ENCODE measurements at regions not wholly inside any gene's neighbourhood (a gene's known extent, or its start where the extent isn't known, plus 50 kb on each side); places are given as distances from the start of the nearest gene placed in this dataset.
"Not testable (repeated sequence)": the region's sequence is repeated elsewhere in the genome, so short reads cannot be mapped to it uniquely, and the experiment has no call there.

DNA sequence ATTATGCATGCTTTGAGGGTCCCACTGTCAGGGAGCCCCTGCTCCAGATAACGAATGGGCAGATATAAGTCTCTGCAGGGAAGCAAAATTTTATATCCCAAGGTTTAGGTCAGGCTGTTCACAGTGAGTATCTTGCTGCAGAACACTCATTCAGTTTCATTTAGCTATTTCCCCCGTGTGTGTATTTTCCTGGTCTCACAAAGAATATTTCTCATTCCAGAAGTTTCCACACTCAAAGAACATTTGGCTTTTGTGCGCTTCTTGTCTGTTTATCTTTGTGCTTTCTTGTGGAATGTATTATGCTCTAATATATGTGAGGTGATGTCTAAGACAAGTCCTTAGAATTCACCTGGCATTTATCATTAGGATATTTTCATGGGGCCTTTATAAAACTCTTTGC lies 140.4 kb upstream of the MMADHC start:
- DNase-seq, result no peak

DNA sequence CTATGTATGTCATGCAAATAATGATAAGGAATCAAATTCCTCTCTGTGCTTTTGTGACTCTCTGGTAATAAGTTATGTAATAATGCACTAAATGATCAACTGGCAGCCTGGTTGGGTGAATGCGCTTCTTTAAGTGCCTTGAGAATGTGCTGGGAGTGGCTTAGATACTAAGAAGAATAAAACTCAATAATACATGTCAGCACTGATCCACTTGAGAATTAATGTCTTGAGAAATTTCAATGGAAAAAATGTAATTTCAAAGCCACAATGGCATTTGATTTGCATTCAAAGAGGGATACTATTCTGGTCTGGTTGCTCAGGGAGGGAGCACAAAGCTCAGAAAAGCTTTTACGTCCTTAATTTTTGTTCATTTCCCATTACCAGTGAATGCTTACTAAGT lies 137.7 kb upstream of the MMADHC start:
- no peak for DNase-seq

DNA sequence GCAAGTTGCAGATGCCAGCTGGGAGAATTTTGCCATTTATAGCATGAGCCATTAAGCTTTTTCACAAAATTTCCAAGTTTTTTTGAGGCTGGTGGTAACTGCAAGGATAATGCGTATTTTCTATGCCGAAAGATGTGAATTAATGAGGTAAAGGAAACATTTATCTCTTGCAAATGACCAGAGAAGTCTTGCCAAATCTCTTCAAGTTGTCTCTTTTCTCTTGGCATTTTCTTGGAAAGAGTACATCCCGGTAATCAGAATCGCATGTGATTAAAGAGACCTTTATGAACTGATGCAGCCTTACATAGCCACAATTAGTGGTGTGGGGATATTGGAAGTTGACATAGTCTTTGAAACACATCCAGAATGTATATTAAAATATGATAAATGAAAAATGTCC lies 136.5 kb upstream of the MMADHC start:
- no peak for DNase-seq

DNA sequence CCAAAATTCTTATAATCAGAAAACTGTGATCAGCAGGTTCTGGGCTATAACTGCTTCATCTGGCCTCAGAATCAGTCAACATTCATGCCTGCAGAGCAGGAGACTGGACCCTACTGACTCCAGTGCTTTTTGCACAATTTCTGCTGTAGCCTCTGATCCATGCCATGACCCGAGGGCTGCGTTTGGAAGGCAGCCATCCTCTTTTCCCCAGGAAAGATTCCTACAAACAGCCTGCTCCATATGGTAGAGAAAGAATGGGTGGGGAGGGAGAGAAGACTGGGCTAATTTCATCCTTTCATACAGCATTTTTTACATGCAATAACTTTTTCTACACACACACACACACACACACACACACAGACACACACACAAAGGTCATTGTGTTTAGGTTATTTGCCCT lies 133.0 kb upstream of the MMADHC start:
- DNase-seq, result no peak

DNA sequence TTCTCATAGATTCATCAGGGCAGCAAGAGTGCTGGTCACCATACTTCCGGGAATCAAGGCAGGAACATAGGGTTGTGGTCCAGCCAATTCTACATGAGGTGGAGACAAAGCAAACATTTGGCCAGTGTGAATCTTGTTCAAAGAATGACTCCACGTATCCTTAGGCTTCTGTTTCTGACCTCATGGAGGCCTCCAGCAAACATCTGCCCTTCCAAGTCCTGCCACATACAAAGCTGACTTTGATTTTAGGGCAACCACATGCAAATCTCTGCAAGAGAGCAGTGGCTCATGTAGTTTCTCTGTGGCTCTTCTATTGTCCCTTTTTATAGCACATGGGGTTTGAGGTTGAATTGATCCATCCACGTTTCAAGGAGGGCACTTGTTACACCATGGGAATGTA lies 132.1 kb upstream of the MMADHC start:
- DNase-seq, result no peak

DNA sequence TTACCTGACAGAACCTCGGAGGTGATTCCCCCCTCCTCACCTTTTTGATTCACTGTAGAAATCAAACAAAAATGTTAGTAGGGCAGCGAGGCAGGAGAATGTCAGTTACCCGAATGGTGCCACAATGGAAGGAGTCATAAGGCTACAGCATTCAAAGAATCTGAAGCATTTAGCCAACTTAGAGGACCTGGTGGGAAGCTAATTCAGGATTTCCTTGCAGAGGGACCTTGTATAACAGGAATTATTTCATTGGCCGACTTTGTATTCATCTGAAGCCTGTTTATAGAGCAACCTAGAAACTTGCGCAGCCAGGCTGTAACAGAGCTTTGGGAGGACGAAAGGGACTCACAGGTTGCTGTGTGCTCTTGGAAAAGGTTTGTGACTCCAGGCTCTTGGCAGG lies 129.1 kb upstream of the MMADHC start:
- no peak for DNase-seq

DNA sequence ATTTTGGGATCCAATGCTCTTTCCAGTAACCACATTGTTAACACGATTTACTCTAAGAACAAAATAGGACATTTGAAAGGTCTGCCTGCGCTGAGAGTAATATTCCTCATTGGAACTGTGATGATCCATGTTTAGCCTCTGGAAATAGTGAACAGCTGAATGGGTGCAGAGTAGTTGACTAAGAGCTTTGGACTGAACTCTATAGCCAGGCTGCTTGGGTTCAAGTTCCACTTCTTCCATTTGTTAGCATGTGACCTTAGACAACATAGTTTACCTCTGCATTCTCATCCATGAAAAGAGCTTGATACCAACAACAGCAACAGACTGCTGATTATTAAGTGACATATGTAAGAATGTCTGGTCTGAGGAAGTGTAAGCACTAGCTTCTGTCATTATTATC lies 128.3 kb upstream of the MMADHC start:
- no peak for DNase-seq

DNA sequence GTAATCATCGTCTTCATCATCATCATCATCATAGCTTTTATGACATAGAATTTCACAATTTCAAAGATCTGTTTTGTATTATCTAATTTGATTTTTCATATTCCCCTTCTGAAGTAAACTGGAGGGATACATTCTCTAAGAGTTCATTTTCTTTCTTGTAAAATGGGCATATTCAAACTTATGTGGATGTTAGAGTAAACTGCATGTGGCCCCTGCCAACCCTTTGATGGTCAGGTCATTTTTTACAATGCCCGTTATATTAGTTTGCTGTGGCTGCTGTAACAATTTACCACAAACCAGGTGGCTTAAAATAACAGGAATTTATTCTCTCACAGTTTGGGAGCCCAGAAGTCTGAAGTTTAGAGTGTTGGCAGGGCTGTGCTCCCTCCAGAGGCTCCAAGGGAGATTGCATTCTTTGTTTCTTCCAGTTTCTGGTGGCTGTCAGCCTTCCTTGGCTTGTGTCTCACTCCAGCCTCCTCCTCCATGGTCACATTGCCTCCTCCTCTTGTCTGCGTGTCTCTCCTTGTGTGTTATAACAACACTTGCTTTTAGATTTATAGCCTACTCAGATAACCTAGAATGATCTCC lies 127.5 kb upstream of the MMADHC start:
- no peak for DNase-seq

DNA sequence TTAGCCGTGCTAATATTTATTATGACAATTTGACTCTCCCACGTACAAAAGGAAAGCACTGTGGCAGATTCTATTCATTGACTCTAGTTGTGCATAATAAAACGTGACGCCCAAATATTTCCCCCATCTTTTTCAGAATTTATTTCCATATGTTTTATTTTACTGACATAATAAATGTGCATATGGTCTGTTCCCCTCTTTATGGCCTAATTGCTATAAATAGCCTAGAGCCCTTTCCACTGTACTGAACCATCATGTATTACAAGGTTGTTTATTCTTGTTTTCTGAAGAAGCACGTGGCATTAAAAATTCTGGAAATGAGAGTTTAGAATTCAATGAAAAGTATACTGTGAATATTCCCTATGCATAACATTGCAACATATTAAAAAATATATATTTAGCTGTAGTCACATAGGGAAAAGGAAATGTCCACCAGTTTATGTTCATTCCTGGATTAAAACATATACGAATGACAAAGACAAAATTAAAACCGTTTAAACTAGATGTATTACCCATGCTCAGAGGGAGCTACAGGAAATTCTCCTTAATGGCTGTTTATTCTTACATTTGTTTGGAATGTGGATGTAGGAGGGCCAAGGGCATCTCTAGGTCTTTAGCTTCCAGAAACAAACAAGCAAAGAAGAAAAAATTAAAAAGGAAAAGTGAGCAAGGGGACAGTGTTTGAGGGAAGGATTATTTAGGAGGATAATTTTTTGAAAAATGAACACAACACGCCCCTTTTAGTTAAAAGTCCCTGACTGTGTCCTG lies 122.1 kb upstream of the MMADHC start:
- DNase-seq, result no peak

DNA sequence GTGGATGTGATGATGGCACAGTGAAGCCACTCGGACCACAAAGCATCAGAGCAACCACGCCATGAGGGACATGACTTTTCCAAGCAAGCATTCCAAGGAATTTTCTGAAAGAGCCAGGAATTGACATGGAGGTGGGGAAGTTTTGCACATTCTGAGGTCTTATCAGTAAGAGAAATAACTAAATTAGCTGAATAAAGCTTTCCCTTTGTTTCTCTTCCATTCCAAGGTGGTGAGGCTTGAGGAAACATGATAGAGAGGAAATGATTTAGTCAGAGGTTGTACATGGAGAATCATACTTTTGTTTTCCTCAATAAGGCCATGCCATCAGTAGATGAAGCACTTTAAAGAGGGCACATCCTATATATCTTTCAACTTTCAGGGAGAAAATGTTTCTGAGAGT lies 115.7 kb upstream of the MMADHC start:
- no peak for DNase-seq

DNA sequence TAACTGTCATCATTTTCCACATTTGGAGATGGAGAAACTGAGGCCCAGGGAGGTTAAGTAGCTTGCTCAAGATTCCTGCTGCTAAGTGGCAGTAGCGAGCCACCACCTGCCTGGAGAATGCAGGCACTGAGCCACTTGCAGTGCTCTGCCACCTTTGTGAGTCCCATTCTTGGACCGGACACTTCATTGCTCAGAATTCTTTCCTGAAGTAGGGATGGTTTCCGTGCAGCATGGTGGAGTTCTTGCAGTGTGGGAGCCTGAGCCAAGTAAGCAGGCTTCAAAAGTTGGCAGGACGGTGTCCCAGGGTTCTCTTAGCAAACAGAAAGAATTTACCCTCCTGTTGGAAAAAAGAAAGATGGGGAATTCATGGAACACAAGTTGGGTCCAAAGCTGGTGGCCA lies 115.0 kb upstream of the MMADHC start:
- no peak for DNase-seq

DNA sequence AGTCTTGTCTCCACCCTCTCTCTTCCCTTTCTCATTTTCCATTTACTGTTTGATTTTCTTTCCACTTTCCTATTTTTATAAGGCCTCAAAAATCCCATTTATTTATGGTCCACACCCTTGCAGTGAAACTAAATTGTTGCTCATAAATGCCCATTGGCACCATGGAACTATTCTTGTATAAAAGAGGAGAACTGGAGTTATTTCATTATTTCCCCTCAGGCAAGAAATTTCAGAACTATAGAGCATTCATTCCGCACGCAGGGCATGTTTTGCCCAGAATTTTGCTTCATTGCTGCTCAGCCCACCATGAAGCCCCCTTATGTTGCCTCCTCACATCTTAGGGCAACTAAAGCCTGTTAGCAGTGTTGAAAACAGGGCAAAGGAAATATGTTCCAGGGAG lies 113.7 kb upstream of the MMADHC start:
- no peak for DNase-seq

DNA sequence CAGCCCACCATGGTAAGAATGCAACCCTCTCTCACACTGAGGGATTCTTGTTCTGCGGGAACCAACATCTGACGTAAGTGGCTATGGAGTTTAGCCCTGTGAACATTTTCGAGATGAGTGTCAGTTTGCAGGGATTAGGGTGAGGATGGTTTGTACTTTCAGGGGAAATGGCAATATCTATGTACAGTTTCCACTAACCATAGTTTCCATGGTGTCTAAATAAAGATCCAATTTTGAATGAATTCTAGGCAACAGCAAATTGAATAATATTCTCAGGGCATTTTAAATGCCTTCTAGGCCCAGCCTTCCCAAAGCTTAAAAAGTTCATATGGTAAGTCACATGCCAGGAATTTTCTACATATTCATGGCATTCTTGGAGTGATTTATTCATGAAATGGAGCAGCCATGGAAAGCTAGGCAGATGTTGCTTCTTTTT lies 105.4 kb upstream of the MMADHC start:
- no peak for DNase-seq

DNA sequence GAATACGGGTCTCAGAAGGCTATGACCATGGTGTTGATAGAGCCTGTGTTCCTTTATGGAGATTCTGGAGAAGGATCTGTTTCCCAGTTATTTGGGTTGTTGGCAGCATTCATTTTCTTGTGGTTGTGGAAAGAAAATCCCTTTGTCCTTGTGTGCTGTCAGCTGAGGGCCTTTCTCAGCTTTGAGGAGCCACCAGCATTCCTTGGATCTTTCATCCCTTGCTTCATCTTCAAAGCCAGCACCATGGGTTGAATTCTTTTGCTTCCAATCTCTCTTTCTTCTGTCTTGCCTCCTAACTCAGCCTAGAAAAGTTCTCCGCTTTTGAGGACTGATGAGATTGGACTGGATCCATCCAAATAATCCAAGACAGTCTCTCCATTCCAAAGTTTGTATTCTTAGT lies 103.2 kb upstream of the MMADHC start:
- DNase-seq, result no peak

DNA sequence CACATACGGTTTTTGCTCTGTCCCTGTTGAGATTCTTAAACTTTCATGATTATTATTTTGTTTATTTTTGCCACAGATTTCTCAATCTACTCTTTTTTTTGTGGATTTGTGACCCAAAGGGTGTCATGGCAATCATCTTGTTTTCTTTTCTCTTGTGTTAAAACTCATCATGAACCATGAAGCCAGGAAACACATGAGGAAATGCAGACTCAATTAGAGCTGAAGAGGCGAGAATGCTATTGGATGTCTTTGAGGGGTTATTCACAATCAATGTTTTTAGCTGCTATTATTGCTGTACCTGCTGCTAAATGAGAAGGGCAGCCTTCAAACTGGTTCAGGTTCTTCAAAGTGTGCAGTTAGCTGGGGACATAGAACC lies 99.5 kb upstream of the MMADHC start:
- no peak for DNase-seq

DNA sequence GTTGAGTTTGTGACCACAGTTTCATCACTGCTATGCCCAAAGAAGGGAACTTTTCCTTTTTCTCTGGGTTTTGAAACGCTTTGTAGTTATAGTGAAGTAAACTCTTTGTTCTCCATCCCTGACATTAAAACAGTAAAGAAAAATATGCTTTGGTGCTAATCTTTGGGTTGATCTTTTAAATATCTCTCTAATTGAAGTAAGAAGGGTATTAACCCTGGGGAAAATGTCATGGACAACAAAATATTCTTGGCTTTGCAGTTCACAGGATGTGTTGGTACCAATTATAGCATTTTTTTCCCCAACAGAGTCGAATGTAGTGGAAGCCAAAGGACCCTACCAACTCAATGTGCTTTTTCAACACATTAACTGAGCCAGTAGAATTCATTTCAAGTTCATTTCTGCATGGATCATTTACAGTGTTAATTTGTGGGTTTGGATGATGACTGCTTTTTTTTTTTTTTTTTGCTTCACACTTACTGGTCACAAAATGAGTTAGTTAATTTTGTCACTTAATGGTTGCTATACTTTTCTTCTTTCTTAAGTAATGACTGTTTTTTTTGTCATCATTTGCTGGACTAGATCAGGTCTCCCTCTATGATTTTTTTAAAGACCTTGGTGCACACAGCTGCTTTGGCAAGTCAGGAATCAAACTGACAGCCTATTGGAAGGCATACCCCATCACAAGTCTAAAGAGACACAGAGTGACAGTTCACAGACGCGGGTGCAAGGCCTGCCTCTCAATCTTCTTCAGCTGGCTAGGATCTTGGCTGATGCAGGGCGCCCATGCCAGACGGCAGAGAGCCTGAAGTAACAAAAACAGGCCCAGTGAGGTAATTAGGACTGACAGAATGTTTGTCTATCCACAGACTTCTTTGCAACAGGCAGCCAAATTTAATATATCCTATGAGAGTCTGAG lies 98.8 kb upstream of the MMADHC start:
- no peak for DNase-seq

DNA sequence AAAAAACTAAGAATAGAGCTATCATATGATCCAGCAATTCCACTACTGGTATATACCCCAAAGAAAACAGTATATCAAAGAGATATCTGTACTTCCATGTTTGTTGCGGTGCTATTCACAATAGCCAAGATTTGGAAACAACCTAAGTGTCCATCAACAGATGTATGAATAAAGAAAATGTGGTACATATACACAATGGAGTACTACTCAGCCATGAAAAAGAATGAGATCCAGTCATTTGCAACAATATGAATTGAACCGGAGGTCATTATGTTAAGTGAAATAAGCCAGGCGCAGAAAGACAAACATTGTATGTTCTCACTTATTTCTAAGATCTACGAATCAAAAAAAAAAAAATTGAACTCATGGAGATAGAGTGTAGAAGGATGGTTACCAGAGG lies 97.8 kb upstream of the MMADHC start:
- DNase-seq, result not testable (repeated sequence)

DNA sequence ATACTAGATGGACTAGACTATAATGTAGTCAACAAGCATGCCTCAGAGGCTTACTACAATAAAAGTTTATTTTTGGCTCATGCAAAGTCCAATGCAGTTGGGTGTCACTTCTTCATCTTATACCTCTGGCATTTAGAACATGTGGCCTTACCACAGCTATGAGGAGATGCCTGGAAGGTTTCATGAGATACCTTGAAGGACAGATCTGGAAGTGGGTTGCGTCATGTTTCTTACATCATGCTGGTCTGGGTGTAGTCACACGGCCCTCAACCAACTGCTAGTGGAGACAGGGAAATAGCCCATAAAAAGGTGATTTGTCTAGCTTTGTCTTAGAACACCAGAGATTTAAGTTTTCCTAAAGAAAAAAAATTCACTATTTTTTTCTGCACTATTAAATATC lies 91.7 kb upstream of the MMADHC start:
- DNase-seq, result no peak

DNA sequence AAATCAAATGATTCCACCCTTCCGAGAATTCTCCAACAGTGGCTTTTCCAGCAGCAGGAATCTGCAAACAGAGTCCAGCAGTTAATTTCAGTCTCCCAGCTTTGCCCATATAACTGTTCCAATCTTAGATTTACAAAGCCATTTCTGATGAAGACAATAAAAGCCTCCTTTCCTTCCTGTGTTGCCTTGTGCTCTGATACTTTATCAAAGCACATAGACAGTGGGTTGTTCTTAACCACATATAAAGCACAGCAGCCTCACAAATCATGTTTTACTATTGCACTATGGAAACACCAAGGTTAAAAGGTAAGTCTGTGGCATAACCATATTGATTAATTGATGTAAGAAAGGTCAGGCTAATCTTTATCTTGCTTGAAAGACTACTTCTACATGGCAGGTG lies 89.8 kb upstream of the MMADHC start:
- DNase-seq, result no peak

DNA sequence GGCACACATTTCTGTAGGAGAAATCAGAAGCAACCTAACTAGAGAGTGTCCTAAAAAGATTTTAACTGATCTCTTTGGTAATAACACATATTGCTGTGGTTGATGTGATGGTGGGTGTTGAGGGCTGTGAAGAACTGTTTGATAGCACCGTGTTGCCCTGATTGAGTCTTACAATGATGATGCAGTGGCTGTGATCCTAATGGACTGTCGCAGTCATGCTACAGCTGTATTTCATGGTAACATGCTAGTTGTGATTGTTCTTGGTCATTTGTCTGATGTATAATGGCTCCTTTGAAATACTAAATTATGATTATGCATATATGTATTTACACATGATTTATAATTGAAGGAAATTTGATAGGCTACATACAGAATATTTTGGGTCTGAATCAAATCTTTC lies 82.5 kb upstream of the MMADHC start:
- DNase-seq, result no peak

DNA sequence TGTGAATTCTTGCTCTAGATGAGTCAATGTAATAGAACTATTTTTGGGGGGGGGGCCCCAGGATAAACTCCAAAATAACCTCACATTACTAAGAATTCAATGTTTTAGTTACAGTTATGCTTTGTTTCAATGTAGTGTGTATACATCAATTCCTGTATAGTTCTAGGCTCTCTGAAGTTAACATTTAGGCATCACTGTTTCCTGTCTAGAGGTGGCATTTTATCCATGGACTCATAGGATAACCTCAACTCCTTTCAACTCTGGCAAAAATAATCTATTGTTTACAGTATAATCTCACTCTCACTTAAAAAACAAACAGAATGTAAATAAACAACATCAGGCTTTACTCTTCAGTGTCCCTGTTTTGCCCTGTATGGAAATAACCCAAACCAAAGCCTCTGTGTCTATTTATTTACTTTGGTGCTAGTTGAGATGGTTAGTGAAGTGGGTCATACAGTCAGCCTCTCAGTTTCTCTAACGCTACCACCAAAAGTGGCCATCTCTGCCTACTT lies 79.3 kb upstream of the MMADHC start:
- DNase-seq, result no peak

DNA sequence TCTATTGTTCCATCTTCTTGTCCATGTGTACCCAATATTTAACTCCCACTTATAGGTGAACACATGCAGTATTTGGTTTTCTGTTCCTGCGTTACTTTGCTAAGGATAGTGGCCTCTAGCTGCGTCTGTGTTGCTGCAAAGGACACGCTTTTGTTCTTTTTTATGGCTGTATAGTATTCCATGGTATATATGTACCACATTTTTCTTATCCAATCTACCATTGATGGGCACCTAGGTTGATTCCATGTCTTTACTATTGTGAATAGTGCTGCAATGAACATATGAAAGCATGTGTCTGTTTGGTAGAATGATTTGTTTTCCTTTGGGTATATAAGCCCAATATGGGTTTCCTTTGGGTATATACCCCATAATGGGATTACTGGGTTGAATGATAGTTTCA lies 77.3 kb upstream of the MMADHC start:
- no peak for DNase-seq

DNA sequence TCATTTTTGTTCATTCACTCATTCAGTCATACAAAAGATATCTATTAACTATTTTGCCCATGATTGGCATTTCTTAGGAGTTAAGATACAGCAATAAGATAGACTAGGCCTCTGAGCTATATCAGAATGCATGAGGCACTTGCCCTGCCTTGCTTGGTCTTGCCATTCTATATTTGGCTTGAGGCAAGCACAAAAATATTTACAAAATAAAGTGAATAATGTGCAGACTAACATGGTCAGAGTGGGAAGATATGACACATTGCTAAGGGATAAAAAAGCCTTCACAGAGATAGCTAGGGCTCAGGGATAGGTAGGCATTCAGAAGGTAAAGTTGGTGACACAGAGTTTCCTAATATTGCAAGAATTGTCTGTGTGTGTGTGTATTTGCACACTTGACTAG lies 75.0 kb upstream of the MMADHC start:
- no peak for DNase-seq

DNA sequence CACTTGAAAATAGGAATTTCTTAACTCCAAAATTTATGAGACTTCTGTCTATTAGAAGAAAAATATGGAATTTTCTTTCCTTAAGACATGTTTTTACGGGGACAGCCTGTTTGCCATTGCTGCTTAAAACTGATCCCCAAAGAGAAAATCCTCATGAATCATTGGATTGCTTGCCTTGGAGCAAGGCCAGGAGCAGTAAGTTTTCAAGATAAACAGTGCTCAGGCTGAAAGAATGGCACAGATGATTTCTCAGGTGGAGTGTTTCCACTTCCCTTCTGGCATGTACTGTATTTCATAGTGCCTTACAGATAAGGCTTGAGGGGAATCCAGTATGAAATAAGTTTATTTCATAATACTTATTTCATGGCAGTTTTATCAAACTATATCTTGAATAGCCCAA lies 74.3 kb upstream of the MMADHC start:
- no peak for DNase-seq

Data from GOT3 (cell line).